Astrocyte (in vitro differentiated cells and primary cell): ENCODE measurements at regions not wholly inside any gene's neighbourhood (a gene's known extent, or its start where the extent isn't known, plus 50 kb on each side); places are given as distances from the start of the nearest gene placed in this dataset.

Source experiments
- DNase-seq: peaks from one replicate; pipeline ENCODE4 v3.0.0-alpha.2; 2010; ENCODE audit warnings: low read depth
- FAIRE-seq: peaks from 2 replicates; lab custom pipeline; 2011; peaks lifted over from hg19 to GRCh38; lab: Jason Lieb, UNC
- H2AFZ ChIP-seq: 2 replicates; pipeline ENCODE4 v1.6.0; 2012; ENCODE audit warnings: low read depth, low read length, inconsistent platforms
- H3K27ac ChIP-seq: 2 replicates; pipeline ENCODE4 v1.5.1; 2011; ENCODE audit warnings: low read depth, low read length, inconsistent platforms
- H3K27me3 ChIP-seq: 2 replicates; pipeline ENCODE4 v1.6.0; 2011; ENCODE audit warnings: low read length, inconsistent platforms; ENCODE audit not compliant: insufficient read depth
- H3K36me3 ChIP-seq: 2 replicates; pipeline ENCODE4 v1.5.1; 2011; ENCODE audit warnings: low read length, inconsistent platforms; ENCODE audit not compliant: insufficient read depth
- H3K4me1 ChIP-seq: 2 replicates; pipeline ENCODE4 v1.5.1; 2011; ENCODE audit warnings: low read length, inconsistent platforms; ENCODE audit not compliant: insufficient read depth
- H3K4me2 ChIP-seq: 2 replicates; pipeline ENCODE4 v1.6.0; 2012; ENCODE audit warnings: low read length, inconsistent platforms
- H3K4me3 ChIP-seq: 2 replicates; pipeline ENCODE4 v1.5.1; 2011; ENCODE audit warnings: low read depth, mild to moderate bottlenecking, low read length, inconsistent platforms; ENCODE audit not compliant: insufficient read depth
- H3K79me2 ChIP-seq: 2 replicates; pipeline ENCODE4 v1.6.0; 2012; ENCODE audit warnings: mild to moderate bottlenecking, low read length, inconsistent platforms; ENCODE audit not compliant: insufficient read depth
- H3K9ac ChIP-seq: 2 replicates; pipeline ENCODE4 v1.6.0; 2012; ENCODE audit warnings: mild to moderate bottlenecking, low read length, inconsistent platforms
- H3K9me3 ChIP-seq: 2 replicates; pipeline ENCODE4 v1.5.1; 2012; ENCODE audit warnings: low read depth, mild to moderate bottlenecking, low read length, inconsistent platforms; ENCODE audit not compliant: insufficient read depth
- H4K20me1 ChIP-seq: 2 replicates; pipeline ENCODE4 v1.6.0; 2012; ENCODE audit warnings: low read length, inconsistent platforms; ENCODE audit not compliant: insufficient read depth
- H3K27ac Mint-ChIP-seq: one replicate; pipeline ENCODE4 v1.8.0; 2021; ENCODE audit warnings: mild to moderate bottlenecking, mixed read lengths; ENCODE audit not compliant: unreplicated experiment
- H3K27me3 Mint-ChIP-seq: one replicate; pipeline ENCODE4 v1.8.0; 2021; ENCODE audit warnings: low read depth, mixed read lengths; ENCODE audit not compliant: unreplicated experiment
- H3K36me3 Mint-ChIP-seq: one replicate; pipeline ENCODE4 v1.8.0; 2021; ENCODE audit warnings: low read depth, mixed read lengths; ENCODE audit not compliant: unreplicated experiment
- H3K4me1 Mint-ChIP-seq: one replicate; pipeline ENCODE4 v1.8.0; 2021; ENCODE audit warnings: low read depth, mixed read lengths; ENCODE audit not compliant: unreplicated experiment
- H3K4me3 Mint-ChIP-seq: one replicate; pipeline ENCODE4 v1.8.0; 2021; ENCODE audit warnings: mild to moderate bottlenecking, moderate library complexity, mixed read lengths; ENCODE audit not compliant: unreplicated experiment
- H3K9me3 Mint-ChIP-seq: one replicate; pipeline ENCODE4 v1.8.0; 2021; ENCODE audit warnings: mild to moderate bottlenecking, mixed read lengths; ENCODE audit not compliant: unreplicated experiment
- EZH2 ChIP-seq: IDR thresholded peaks from 2 replicates; pipeline ENCODE4 v1.6.1; 2012; ENCODE audit warnings: mild to moderate bottlenecking, low read length, inconsistent platforms; ENCODE audit not compliant: insufficient read depth
- TF ChIP-seq, protein P1 (sequence below): IDR thresholded peaks from 2 replicates; pipeline ENCODE4 v1.5.1; 2011; ENCODE audit warnings: low read depth, mild to moderate bottlenecking, inconsistent platforms, low read length, moderate library complexity; ENCODE audit not compliant: insufficient read depth

DNA sequence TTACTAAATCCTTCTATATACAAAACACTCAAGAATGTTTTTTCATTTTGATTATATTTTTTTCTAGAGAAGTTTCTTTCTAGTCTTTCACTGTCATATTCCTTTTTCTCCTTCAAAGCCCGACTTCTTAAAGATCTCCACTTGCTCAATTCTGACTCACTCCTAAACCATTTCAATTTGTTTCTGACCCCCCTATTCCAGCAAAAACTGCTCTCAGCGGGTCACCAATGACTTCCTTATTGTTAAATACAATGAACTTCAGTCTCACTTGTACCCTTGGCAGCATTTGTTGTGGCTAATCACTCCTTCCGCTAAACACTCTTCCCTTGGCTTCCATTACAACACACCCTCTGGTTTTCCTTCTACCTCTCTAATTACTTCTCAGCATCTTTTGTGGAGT lies 111.1 kb upstream of the RBBP8 start:
- Histone ChIP-seq H3K4me1 (peaks cover 27% of the 10 kb centered on the region), H3K9me3 (no peaks in the 10 kb centered on the region), H2AFZ (peak overlapping the region; percentile 62), H4K20me1 (no peaks in the 10 kb centered on the region), H3K4me3 (peak overlapping the region; percentile 15), H3K36me3 (no peaks in the 10 kb centered on the region), H3K9ac (peak overlapping the region; percentile 42), H3K79me2 (no peaks in the 10 kb centered on the region), H3K4me2 (peak overlapping the region; percentile 71), H3K27me3 (no peaks in the 10 kb centered on the region), H3K27ac (peak overlapping the region; percentile 67)
- Mint-ChIP-seq H3K4me3 (no peak overlapping the region), H3K36me3 (no peaks in the 10 kb centered on the region), H3K27ac (no peak overlapping the region), H3K4me1 (peaks cover 4% of the 10 kb centered on the region), H3K9me3 (no peaks in the 10 kb centered on the region), H3K27me3 (no peaks in the 10 kb centered on the region)
- FAIRE-seq (peak; percentile 29), DNase-seq (peak; percentile 89)
- TF ChIP-seq, protein P1, sequence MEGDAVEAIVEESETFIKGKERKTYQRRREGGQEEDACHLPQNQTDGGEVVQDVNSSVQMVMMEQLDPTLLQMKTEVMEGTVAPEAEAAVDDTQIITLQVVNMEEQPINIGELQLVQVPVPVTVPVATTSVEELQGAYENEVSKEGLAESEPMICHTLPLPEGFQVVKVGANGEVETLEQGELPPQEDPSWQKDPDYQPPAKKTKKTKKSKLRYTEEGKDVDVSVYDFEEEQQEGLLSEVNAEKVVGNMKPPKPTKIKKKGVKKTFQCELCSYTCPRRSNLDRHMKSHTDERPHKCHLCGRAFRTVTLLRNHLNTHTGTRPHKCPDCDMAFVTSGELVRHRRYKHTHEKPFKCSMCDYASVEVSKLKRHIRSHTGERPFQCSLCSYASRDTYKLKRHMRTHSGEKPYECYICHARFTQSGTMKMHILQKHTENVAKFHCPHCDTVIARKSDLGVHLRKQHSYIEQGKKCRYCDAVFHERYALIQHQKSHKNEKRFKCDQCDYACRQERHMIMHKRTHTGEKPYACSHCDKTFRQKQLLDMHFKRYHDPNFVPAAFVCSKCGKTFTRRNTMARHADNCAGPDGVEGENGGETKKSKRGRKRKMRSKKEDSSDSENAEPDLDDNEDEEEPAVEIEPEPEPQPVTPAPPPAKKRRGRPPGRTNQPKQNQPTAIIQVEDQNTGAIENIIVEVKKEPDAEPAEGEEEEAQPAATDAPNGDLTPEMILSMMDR: no peak
- no peak for TF ChIP-seq EZH2

GRCh38 chr18:22822841-22823508 lies 110.2 kb upstream of the RBBP8 start:
- no peaks in the 10 kb centered on the region for H3K27me3 ChIP-seq
- Mint-ChIP-seq H3K36me3 (no peaks in the 10 kb centered on the region), H3K4me1 (peaks cover 7% of the 10 kb centered on the region), H3K27me3 (no peaks in the 10 kb centered on the region), H3K4me3 (no peak overlapping the region), H3K27ac (no peak overlapping the region), H3K9me3 (no peaks in the 10 kb centered on the region)
- peaks cover 32% of the 10 kb centered on the region for H3K4me1 ChIP-seq
- H3K4me2 ChIP-seq: no peak overlapping the region
- FAIRE-seq: no peak
- TF ChIP-seq, protein P1: no peak
- no peak for TF ChIP-seq EZH2
- no peaks in the 10 kb centered on the region for H3K36me3 ChIP-seq
- no peak overlapping the region for H2AFZ ChIP-seq
- H3K79me2 ChIP-seq: no peaks in the 10 kb centered on the region
- no peak overlapping the region for H3K9ac ChIP-seq
- DNase-seq: no peak
- peak overlapping the region; percentile 67 for H3K27ac ChIP-seq
- no peaks in the 10 kb centered on the region for H4K20me1 ChIP-seq
- H3K4me3 ChIP-seq: no peak overlapping the region
- H3K9me3 ChIP-seq: no peaks in the 10 kb centered on the region

GRCh38 chr18:22826726-22827125 lies 106.4 kb upstream of the RBBP8 start:
- Histone ChIP-seq H3K27me3 (no peaks in the 10 kb centered on the region), H3K36me3 (no peaks in the 10 kb centered on the region), H3K27ac (peak overlapping the region; percentile 93), H3K4me3 (no peak overlapping the region), H3K4me1 (peaks cover 39% of the 10 kb centered on the region), H3K79me2 (no peaks in the 10 kb centered on the region), H4K20me1 (no peaks in the 10 kb centered on the region), H2AFZ (no peak overlapping the region), H3K9ac (peak overlapping the region; percentile 19), H3K4me2 (peak overlapping the region; percentile 67), H3K9me3 (no peaks in the 10 kb centered on the region)
- H3K36me3 Mint-ChIP-seq: no peaks in the 10 kb centered on the region
- H3K4me3 Mint-ChIP-seq: no peak overlapping the region
- H3K27me3 Mint-ChIP-seq: no peaks in the 10 kb centered on the region
- TF ChIP-seq, protein P1: no peak
- no peak for TF ChIP-seq EZH2
- DNase-seq: peak; percentile 87
- H3K27ac Mint-ChIP-seq: peak overlapping the region; percentile 23
- peaks cover 20% of the 10 kb centered on the region for H3K4me1 Mint-ChIP-seq
- no peaks in the 10 kb centered on the region for H3K9me3 Mint-ChIP-seq
- FAIRE-seq: no peak
